Peyer's patch (tissue), 4 donors: ENCODE measurements at regions not wholly inside any gene's neighbourhood (a gene's known extent, or its start where the extent isn't known, plus 50 kb on each side); places are given as distances from the start of the nearest gene placed in this dataset.

ENCODE experiments used
- CTCF ChIP-seq, 6 experiments: fragments of 450-650 bp in 4 of 6; fragments of 200-600 bp in 2 of 6; sonication (generic) in 1 of 6; IDR thresholded peaks; one replicate each; pipeline ENCODE4 v1.5.1; 2017 to 2019; ENCODE audit warnings: antibody characterized with exemption in 6 of 6, mild to moderate bottlenecking in 3 of 6, moderate library complexity in 1 of 6
- POLR2A ChIP-seq, 2 donors: fragments of 450-650 bp; IDR thresholded peaks; one replicate each; pipeline ENCODE4 v1.5.1; 2017; ENCODE audit warnings: antibody characterized with exemption in 2 of 2, mild to moderate bottlenecking in 2 of 2, moderate library complexity in 2 of 2

DNA sequence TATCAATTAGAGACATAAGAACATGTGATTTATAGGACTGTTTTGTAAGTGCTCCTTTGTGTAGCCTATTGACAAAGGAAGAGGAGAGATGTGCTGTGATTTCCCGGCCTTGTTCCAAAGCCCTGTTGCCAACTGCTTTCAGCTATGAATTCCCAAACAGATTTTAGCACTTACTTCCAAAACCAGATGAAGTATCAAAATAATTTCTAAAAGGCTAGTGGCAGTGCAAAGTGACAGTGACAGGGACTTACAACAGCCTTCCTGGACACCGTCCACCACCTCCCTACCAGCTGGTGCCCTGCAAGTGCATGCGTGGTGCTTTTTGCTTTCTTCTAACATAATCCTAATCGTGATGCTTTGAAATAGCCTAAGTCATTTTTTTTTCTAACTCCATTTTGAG, 254.1 kb upstream of the ACTBL2 start:
- TF ChIP-seq POLR2A (IDR thresholded peaks at IDR 0.05) (no peak), CTCF (IDR thresholded peaks at IDR 0.05) (no peak)
